Esophagus muscularis mucosa (tissue), 4 donors: ENCODE measurements at regions not wholly inside any gene's neighbourhood (a gene's known extent, or its start where the extent isn't known, plus 50 kb on each side); places are given as distances from the start of the nearest gene placed in this dataset.

ENCODE experiments used
- EP300 ChIP-seq: sonication (generic); formaldehyde crosslinking; IDR thresholded peaks from one replicate; pipeline ENCODE4 v1.6.1; 2017; ENCODE audit warnings: antibody characterized with exemption
- POLR2A ChIP-seq: fragments of 450-650 bp; IDR thresholded peaks from one replicate; pipeline ENCODE4 v1.6.1; 2017; ENCODE audit warnings: antibody characterized with exemption, moderate library complexity, mild to moderate bottlenecking, low read depth
- POLR2AphosphoS5 ChIP-seq, 2 donors: sonication (generic); formaldehyde crosslinking; IDR thresholded peaks; one replicate each; pipeline ENCODE4 v1.6.1; 2017; ENCODE audit warnings: antibody characterized with exemption in 2 of 2
- TF ChIP-seq, protein P1 (sequence below), 3 experiments: fragments of 200-600 bp in 2 of 3; fragments of 450-650 bp in 1 of 3; sonication (generic) in 2 of 3; IDR thresholded peaks; one replicate each; pipeline ENCODE4 v1.5.1; 2017 to 2019; ENCODE audit warnings: antibody characterized with exemption in 3 of 3, mild to moderate bottlenecking in 2 of 3, moderate library complexity in 1 of 3

DNA sequence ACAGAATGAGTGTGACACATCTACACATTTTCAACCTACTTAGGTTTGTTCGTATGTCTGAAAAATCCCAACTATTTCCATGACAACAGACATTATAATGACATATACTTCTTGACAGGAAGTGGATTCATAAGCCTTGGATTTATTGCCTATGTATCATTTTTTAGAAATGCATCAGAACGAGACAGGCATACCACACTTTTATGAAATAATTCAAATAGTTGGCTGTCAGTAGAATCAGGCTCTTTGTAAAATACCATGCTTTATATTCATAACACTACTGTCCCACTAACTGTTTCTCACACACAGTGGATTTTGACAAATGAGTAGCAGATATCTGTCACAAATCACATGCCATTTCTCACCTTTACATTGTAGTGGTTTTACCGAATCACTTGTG is 173.2 kb downstream of the BEND2 start:
- TF ChIP-seq, protein P1, sequence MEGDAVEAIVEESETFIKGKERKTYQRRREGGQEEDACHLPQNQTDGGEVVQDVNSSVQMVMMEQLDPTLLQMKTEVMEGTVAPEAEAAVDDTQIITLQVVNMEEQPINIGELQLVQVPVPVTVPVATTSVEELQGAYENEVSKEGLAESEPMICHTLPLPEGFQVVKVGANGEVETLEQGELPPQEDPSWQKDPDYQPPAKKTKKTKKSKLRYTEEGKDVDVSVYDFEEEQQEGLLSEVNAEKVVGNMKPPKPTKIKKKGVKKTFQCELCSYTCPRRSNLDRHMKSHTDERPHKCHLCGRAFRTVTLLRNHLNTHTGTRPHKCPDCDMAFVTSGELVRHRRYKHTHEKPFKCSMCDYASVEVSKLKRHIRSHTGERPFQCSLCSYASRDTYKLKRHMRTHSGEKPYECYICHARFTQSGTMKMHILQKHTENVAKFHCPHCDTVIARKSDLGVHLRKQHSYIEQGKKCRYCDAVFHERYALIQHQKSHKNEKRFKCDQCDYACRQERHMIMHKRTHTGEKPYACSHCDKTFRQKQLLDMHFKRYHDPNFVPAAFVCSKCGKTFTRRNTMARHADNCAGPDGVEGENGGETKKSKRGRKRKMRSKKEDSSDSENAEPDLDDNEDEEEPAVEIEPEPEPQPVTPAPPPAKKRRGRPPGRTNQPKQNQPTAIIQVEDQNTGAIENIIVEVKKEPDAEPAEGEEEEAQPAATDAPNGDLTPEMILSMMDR (IDR thresholded peaks at IDR 0.05): no peak
- TF ChIP-seq POLR2A (no peak), POLR2AphosphoS5 (IDR thresholded peaks at IDR 0.05) (no peak), EP300 (no peak)
